HCT116 (cell line): ENCODE measurements at regions not wholly inside any gene's neighbourhood (a gene's known extent, or its start where the extent isn't known, plus 50 kb on each side); places are given as distances from the start of the nearest gene placed in this dataset.

ENCODE experiments used
- ATAC-seq: fragments of 200-7000 bp; cut with Tn5 transposase; 2 replicates; pipeline ENCODE4 v1.9.1; 2020; ENCODE audit warnings: mild to moderate bottlenecking, moderate library complexity
- BruUV-seq: library from RNA; stranded (reverse); fragments of 400-500 nt; replicated peaks from 2 replicates; lab custom pipeline; 2021; lab: Mats Ljungman, UMichigan
- CTCF ChIA-PET: fragments of 300-600 bp; sonication (Branson Sonifier 250); formaldehyde crosslinking; loops from one replicate; lab custom pipeline; 2021; ENCODE audit warnings: antibody characterized with exemption; lab: Charles Lee
- POLR2A ChIA-PET: fragments of 300-600, 350-600 bp; sonication (Branson Sonifier 250); formaldehyde crosslinking; loops from one replicate; lab custom pipeline; 2021; ENCODE audit warnings: antibody characterized with exemption; lab: Charles Lee
- RAD21 ChIA-PET, 2 experiments: fragments of 300-600 bp; sonication (Branson Sonifier 250); formaldehyde crosslinking; loops; one replicate each; lab custom pipeline; 2023; ENCODE audit warnings: low total read pairs in 2 of 2; ENCODE audit not compliant: uncharacterized antibody in 2 of 2, unreplicated experiment in 2 of 2, low non-redundant PET in 1 of 2; lab: Charles Lee
- DNase-seq: peaks from one replicate; pipeline ENCODE4 v3.0.0-alpha.2; 2010; ENCODE audit warnings: low read depth, low spot score
- H2AFZ ChIP-seq: fragments of 200-600 bp; shearing (Covaris generic), sonication (generic); 2 replicates; pipeline ENCODE4 v1.6.1; 2017; ENCODE audit warnings: low read depth, mixed run types, mixed read lengths, antibody characterized with exemption, low read length; ENCODE audit not compliant: poor library complexity, severe bottlenecking
- H3K27ac ChIP-seq: 2 replicates; pipeline ENCODE4 v1.5.1; 2012; ENCODE audit warnings: low read depth, low read length
- H3K27me3 ChIP-seq: fragments of 200-600 bp; sonication (generic); 2 replicates; pipeline ENCODE4 v1.6.1; 2016; ENCODE audit warnings: mixed run types, low read length, mixed read lengths; ENCODE audit not compliant: insufficient read depth
- H3K36me3 ChIP-seq, 2 experiments: fragments of 200-500 bp in 1 of 2; fragments of 200-600 bp in 1 of 2; sonication (Bioruptor generic) in 1 of 2; sonication (generic) in 1 of 2; 2 replicates each; pipeline versions ENCODE4 v1.5.1 to v1.6.1; 2014 to 2016; ENCODE audit warnings: low read length in 2 of 2, inconsistent platforms in 1 of 2, mixed read lengths in 1 of 2, mixed run types in 1 of 2; ENCODE audit not compliant: insufficient read depth in 2 of 2, control insufficient read depth in 1 of 2
- H3K4me1 ChIP-seq, 2 experiments: fragments of 200-600 bp in 1 of 2; sonication (generic) in 1 of 2; 2 replicates each; pipeline versions ENCODE4 v1.5.1 to v1.6.1; 2012 to 2017; ENCODE audit warnings: low read length in 2 of 2, inconsistent platforms in 1 of 2, mild to moderate bottlenecking in 1 of 2, mixed read lengths in 1 of 2, mixed run types in 1 of 2, moderate library complexity in 1 of 2; ENCODE audit not compliant: insufficient read depth in 2 of 2, control insufficient read depth in 1 of 2
- H3K4me2 ChIP-seq: fragments of 200-600 bp; sonication (generic); 2 replicates; pipeline ENCODE4 v1.6.1; 2017; ENCODE audit warnings: mixed run types, low read length, mixed read lengths
- H3K4me3 ChIP-seq, 2 experiments: fragments of 200-600 bp in 1 of 2; sonication (generic) in 1 of 2; replicated peaks in 1 of 2; 2 replicates each; pipeline ENCODE4 v1.5.1; 2011 to 2016; ENCODE audit warnings: low read length in 2 of 2, control low read depth in 1 of 2, low read depth in 1 of 2, mild to moderate bottlenecking in 1 of 2, mixed read lengths in 1 of 2, mixed run types in 1 of 2
- H3K79me2 ChIP-seq: fragments of 200-600 bp; sonication (generic); 2 replicates; pipeline ENCODE4 v1.6.1; 2017; ENCODE audit warnings: mild to moderate bottlenecking, mixed run types, low read length, moderate library complexity, mixed read lengths; ENCODE audit not compliant: insufficient read depth
- H3K9ac ChIP-seq: fragments of 200-600 bp; sonication (generic); 2 replicates; pipeline ENCODE4 v1.6.1; 2016; ENCODE audit warnings: low read length, mixed read lengths
- H3K9me2 ChIP-seq: fragments of 200-600 bp; sonication (generic), shearing (Covaris generic); 2 replicates; pipeline ENCODE4 v1.6.1; 2017; ENCODE audit warnings: mixed run types, mild to moderate bottlenecking, moderate library complexity; ENCODE audit not compliant: insufficient read depth
- H3K9me3 ChIP-seq, 2 experiments: fragments of 200-500 bp in 1 of 2; fragments of 200-600 bp in 1 of 2; sonication (Bioruptor generic) in 1 of 2; sonication (generic) in 1 of 2; 2 replicates each; pipeline ENCODE4 v1.6.1; 2014 to 2017; ENCODE audit warnings: low read length in 2 of 2, mixed read lengths in 2 of 2, inconsistent platforms in 1 of 2, low read depth in 1 of 2, mild to moderate bottlenecking in 1 of 2, mixed run types in 1 of 2, moderate library complexity in 1 of 2; ENCODE audit not compliant: control insufficient read depth in 1 of 2, insufficient read depth in 1 of 2
- H4K20me1 ChIP-seq: fragments of 200-600 bp; sonication (generic), shearing (Covaris generic); 2 replicates; pipeline ENCODE4 v1.6.1; 2017; ENCODE audit warnings: mixed run types, mild to moderate bottlenecking, moderate library complexity; ENCODE audit not compliant: insufficient read depth
- CEBPB ChIP-seq: IDR thresholded peaks from 2 replicates; pipeline ENCODE4 v1.6.1; 2012; ENCODE audit warnings: low read depth
- EGR1 ChIP-seq: IDR thresholded peaks from 2 replicates; pipeline ENCODE4 v1.6.1; 2012; ENCODE audit warnings: low read depth
- ELF1 ChIP-seq: IDR thresholded peaks from 2 replicates; pipeline ENCODE4 v1.6.1; 2012; ENCODE audit warnings: low read depth, borderline replicate concordance
- EZH2 ChIP-seq: fragments of 200-600 bp; sonication (generic); IDR thresholded peaks from 2 replicates; pipeline ENCODE4 v1.6.1; 2017; ENCODE audit warnings: antibody characterized with exemption, mixed run types
- EZH2phosphoT487 ChIP-seq: fragments of 200-600 bp; IDR thresholded peaks from 2 replicates; pipeline ENCODE4 v1.6.1; 2018; ENCODE audit warnings: antibody characterized with exemption, borderline replicate concordance
- FOSL1 ChIP-seq: IDR thresholded peaks from 2 replicates; pipeline ENCODE4 v1.6.1; 2012; ENCODE audit warnings: low read depth
- MAX ChIP-seq: IDR thresholded peaks from 2 replicates; pipeline ENCODE4 v1.6.1; 2012
- POLR2A ChIP-seq: IDR thresholded peaks from 2 replicates; pipeline ENCODE4 v1.7.0; 2011; ENCODE audit warnings: borderline replicate concordance; ENCODE audit not compliant: insufficient read depth, insufficient read length; ENCODE audit errors: extremely low read depth
- REST ChIP-seq: IDR thresholded peaks from 2 replicates; pipeline ENCODE4 v1.6.1; 2012; ENCODE audit warnings: low read depth
- SIN3A ChIP-seq: IDR thresholded peaks from 2 replicates; pipeline ENCODE4 v1.6.1; 2012; ENCODE audit warnings: low read depth
- ZBTB33 ChIP-seq: IDR thresholded peaks from 2 replicates; pipeline ENCODE4 v1.6.1; 2011; ENCODE audit warnings: mild to moderate bottlenecking, low read length, moderate library complexity; ENCODE audit not compliant: insufficient replicate concordance; ENCODE audit errors: extremely low read depth
- ZFX ChIP-seq: fragments of 450-650 bp; IDR thresholded peaks from 2 replicates; pipeline ENCODE4 v1.6.1; 2017
- ZNF274 ChIP-seq: fragments of 200-500 bp; sonication (Bioruptor generic); IDR thresholded peaks from 2 replicates; pipeline ENCODE4 v1.6.1; 2014; ENCODE audit warnings: mild to moderate bottlenecking, low read depth, low read length, inconsistent platforms
- intact Hi-C: fragments of 100-400 bp; cut with micrococcal nuclease; formaldehyde crosslinking; loops from 2 replicates; pipeline ENCODE4 v1.10.0; 2022
- TF ChIP-seq, protein P1 (sequence below): IDR thresholded peaks from 2 replicates; pipeline ENCODE4 v1.6.1; 2012

GRCh38 chr17:56725144-56725543 is 108.6 kb downstream of the C17orf67 start:
- Histone ChIP-seq H3K9me3 (no peaks in the 10 kb centered on the region), H3K4me1 (no peaks in the 10 kb centered on the region), H3K4me2 (no peak overlapping the region), H3K27ac (no peak overlapping the region), H2AFZ (no peak overlapping the region), H3K4me3 (no peak overlapping the region), H3K79me2 (no peaks in the 10 kb centered on the region), H3K9me2 (no peaks in the 10 kb centered on the region), H4K20me1 (no peaks in the 10 kb centered on the region), H3K27me3 (peaks cover 17% of the 10 kb centered on the region; the same call in 1 of the 2 replicates), H3K9ac (no peak overlapping the region), H3K36me3 (no peaks in the 10 kb centered on the region)
- POLR2A ChIA-PET = no interaction called here
- TF ChIP-seq, protein P1, sequence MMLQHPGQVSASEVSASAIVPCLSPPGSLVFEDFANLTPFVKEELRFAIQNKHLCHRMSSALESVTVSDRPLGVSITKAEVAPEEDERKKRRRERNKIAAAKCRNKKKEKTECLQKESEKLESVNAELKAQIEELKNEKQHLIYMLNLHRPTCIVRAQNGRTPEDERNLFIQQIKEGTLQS = no peak
- TF ChIP-seq EZH2 (no peak), FOSL1 (no peak), CEBPB (no peak), ZNF274 (no peak), EZH2phosphoT487 (no peak), EGR1 (no peak), ZBTB33 (no peak), SIN3A (no peak), POLR2A (no peak), MAX (no peak), ELF1 (no peak), ZFX (no peak), REST (no peak)
- DNase-seq = no peak
- RAD21 ChIA-PET = no interaction called here
- no TSS peak for BruUV-seq
- no peak for ATAC-seq
- CTCF ChIA-PET = interaction anchor here (2.8 to 3.1 kb wide), 2 partner anchors 9 to 225 kb away, joined by 10 to 15 read pairs; no protein-coding TSS in a partner anchor
- intact Hi-C loops = no loop called here
